Daoy (cell line): ENCODE measurements at regions not wholly inside any gene's neighbourhood (a gene's known extent, or its start where the extent isn't known, plus 50 kb on each side); places are given as distances from the start of the nearest gene placed in this dataset.

ENCODE experiments used
- DNase-seq: peaks from one replicate; pipeline ENCODE4 v3.0.0-alpha.2; 2015; ENCODE audit warnings: low read depth

GRCh38 chr10:92790440-92790839 lies 57.9 kb upstream of the EXOC6 start:
- no peak for DNase-seq

- no peak for DNase-seq
Observed at GRCh38 chr10:92792661-92793060, 55.7 kb upstream of the EXOC6 start.
